Breast epithelium (tissue), 4 donors: ENCODE measurements at regions not wholly inside any gene's neighbourhood (a gene's known extent, or its start where the extent isn't known, plus 50 kb on each side); places are given as distances from the start of the nearest gene placed in this dataset.

Experiments used
- DNase-seq, 2 donors: peaks; one replicate each; pipeline ENCODE4 v3.0.0-alpha.2; 2019; ENCODE audit warnings: low spot score in 2 of 2
- H3K27ac ChIP-seq, 2 donors: fragments of 200-600 bp; sonication (generic) in 1 of 2; one replicate each; pipeline ENCODE4 v1.5.1; 2016 to 2019; ENCODE audit warnings: mild to moderate bottlenecking in 1 of 2
- H3K27me3 ChIP-seq, 2 donors: fragments of 200-600 bp; sonication (generic) in 1 of 2; one replicate each; pipeline versions ENCODE4 v1.5.1 to v1.6.0; 2017 to 2019; ENCODE audit warnings: control low read depth in 1 of 2, mild to moderate bottlenecking in 1 of 2
- H3K36me3 ChIP-seq: fragments of 200-600 bp; one replicate; pipeline ENCODE4 v1.5.1; 2019
- H3K4me1 ChIP-seq, 2 donors: fragments of 200-600 bp; sonication (generic); one replicate each; pipeline ENCODE4 v1.5.1; 2016 to 2019; ENCODE audit warnings: control low read depth in 1 of 2
- H3K4me3 ChIP-seq, 3 donors: fragments of 200-600 bp; sonication (generic); 1 replicate in 2 of 3; 2 replicates in 1 of 3; pipeline ENCODE4 v1.5.1; 2016 to 2019; ENCODE audit warnings: mild to moderate bottlenecking in 3 of 3, moderate library complexity in 2 of 3
- H3K9me3 ChIP-seq, 2 donors: fragments of 200-600 bp; sonication (generic) in 1 of 2; one replicate each; pipeline ENCODE4 v1.5.1; 2016 to 2019; ENCODE audit warnings: control low read depth in 1 of 2
- POLR2A ChIP-seq: fragments of 450-650 bp; IDR thresholded peaks from one replicate; pipeline ENCODE4 v1.6.1; 2016; ENCODE audit warnings: antibody characterized with exemption, mild to moderate bottlenecking, moderate library complexity
- POLR2AphosphoS5 ChIP-seq, 3 donors: sonication (generic); formaldehyde crosslinking; IDR thresholded peaks; one replicate each; pipeline ENCODE4 v1.6.1; 2017; ENCODE audit warnings: antibody characterized with exemption in 3 of 3
- intact Hi-C: fragments of 100-400 bp; cut with DNase I; formaldehyde crosslinking; loops from one replicate; pipeline ENCODE4 v1.15.1; 2023; ENCODE audit warnings: low total_unique reads
- TF ChIP-seq, protein P1 (sequence below), 3 donors: fragments of 450-650 bp; IDR thresholded peaks; one replicate each; pipeline ENCODE4 v1.5.1; 2016 to 2017; ENCODE audit warnings: antibody characterized with exemption in 3 of 3, mild to moderate bottlenecking in 3 of 3, moderate library complexity in 3 of 3

DNA sequence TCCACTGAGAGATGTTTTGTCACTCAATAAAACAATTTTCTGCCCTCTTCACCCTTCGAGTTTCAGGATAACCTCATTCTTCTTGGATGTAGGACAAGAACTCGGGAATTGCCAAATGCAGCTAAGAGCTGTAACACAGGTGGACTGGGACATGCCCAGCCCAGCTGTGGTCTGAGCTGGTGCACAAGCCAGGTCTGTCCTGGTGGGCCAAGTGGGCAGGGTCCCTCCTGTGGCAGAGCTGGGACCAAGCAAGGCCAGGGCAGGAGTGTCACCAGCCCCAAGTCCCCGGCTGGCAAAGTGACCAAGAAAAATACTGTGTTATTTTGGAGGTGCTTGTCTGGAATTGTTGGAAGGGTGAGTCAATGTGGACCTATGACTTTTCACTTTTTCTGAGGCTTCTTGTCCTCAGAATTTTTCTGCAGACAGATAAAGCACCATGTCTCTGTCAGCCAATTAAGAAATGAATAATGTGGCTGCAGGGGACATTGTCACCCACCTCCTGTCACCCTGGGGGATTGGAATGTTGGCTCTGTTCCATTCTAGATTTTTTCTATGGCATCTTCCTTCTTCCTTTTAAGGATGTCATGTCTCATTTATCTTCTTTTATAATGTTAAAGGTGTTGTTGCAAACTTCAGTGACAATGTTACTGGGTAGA lies 645.2 kb upstream of the EPHA6 start:
- DNase-seq = no peak
- intact Hi-C loops = no loop called here

GRCh38 chr3:96172917-96173316 lies 641.5 kb upstream of the EPHA6 start:
- Histone ChIP-seq H3K4me3 (no peak overlapping the region), H3K9me3 (peaks cover 5% of the 10 kb centered on the region in 2 donors), H3K27ac (no peak overlapping the region), H3K27me3 (no peaks in the 10 kb centered on the region), H3K4me1 (no peaks in the 10 kb centered on the region), H3K36me3 (no peaks in the 10 kb centered on the region)
- no peak for DNase-seq
- no peak for TF ChIP-seq POLR2AphosphoS5 (IDR thresholded peaks at IDR 0.05)
- TF ChIP-seq, protein P1, sequence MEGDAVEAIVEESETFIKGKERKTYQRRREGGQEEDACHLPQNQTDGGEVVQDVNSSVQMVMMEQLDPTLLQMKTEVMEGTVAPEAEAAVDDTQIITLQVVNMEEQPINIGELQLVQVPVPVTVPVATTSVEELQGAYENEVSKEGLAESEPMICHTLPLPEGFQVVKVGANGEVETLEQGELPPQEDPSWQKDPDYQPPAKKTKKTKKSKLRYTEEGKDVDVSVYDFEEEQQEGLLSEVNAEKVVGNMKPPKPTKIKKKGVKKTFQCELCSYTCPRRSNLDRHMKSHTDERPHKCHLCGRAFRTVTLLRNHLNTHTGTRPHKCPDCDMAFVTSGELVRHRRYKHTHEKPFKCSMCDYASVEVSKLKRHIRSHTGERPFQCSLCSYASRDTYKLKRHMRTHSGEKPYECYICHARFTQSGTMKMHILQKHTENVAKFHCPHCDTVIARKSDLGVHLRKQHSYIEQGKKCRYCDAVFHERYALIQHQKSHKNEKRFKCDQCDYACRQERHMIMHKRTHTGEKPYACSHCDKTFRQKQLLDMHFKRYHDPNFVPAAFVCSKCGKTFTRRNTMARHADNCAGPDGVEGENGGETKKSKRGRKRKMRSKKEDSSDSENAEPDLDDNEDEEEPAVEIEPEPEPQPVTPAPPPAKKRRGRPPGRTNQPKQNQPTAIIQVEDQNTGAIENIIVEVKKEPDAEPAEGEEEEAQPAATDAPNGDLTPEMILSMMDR (IDR thresholded peaks at IDR 0.05) = no peak
- no peak for TF ChIP-seq POLR2A
- intact Hi-C loops = no loop called here

More for the DNA sequence above, 645.2 kb upstream of the EPHA6 start:
- H3K27me3 ChIP-seq = no peaks in the 10 kb centered on the region
- peaks cover 0 to under 1% of the 10 kb centered on the region in 2 donors for H3K9me3 ChIP-seq
- H3K36me3 ChIP-seq = no peaks in the 10 kb centered on the region
- no peak for TF ChIP-seq POLR2A
- TF ChIP-seq POLR2AphosphoS5 (IDR thresholded peaks at IDR 0.05) = no peak
- TF ChIP-seq, protein P1 (IDR thresholded peaks at IDR 0.05) = no peak
- H3K4me3 ChIP-seq = no peak overlapping the region
- no peaks in the 10 kb centered on the region for H3K4me1 ChIP-seq
- H3K27ac ChIP-seq = no peak overlapping the region

- Histone ChIP-seq H3K27ac (no peak overlapping the region), H3K9me3 (peaks cover 5% of the 10 kb centered on the region in 2 donors), H3K27me3 (no peaks in the 10 kb centered on the region), H3K4me1 (no peaks in the 10 kb centered on the region), H3K4me3 (no peak overlapping the region), H3K36me3 (no peaks in the 10 kb centered on the region)
- no peak for DNase-seq
- TF ChIP-seq, protein P1 (IDR thresholded peaks at IDR 0.05) = no peak
- TF ChIP-seq POLR2AphosphoS5 (IDR thresholded peaks at IDR 0.05) (no peak), POLR2A (no peak)
- intact Hi-C loops = no loop called here
Measured at GRCh38 chr3:96175500-96175899, 638.9 kb upstream of the EPHA6 start.

- Histone ChIP-seq H3K27me3 (no peaks in the 10 kb centered on the region), H3K4me3 (no peak overlapping the region), H3K27ac (no peak overlapping the region), H3K4me1 (no peaks in the 10 kb centered on the region), H3K9me3 (no peaks in the 10 kb centered on the region), H3K36me3 (no peaks in the 10 kb centered on the region)
- no peak for DNase-seq
- intact Hi-C loops = no loop called here
- TF ChIP-seq POLR2AphosphoS5 (IDR thresholded peaks at IDR 0.05) (no peak), POLR2A (no peak)
- TF ChIP-seq, protein P1 (IDR thresholded peaks at IDR 0.05) = no peak
Measured at GRCh38 chr3:96182756-96183155, 631.6 kb upstream of the EPHA6 start.

DNA sequence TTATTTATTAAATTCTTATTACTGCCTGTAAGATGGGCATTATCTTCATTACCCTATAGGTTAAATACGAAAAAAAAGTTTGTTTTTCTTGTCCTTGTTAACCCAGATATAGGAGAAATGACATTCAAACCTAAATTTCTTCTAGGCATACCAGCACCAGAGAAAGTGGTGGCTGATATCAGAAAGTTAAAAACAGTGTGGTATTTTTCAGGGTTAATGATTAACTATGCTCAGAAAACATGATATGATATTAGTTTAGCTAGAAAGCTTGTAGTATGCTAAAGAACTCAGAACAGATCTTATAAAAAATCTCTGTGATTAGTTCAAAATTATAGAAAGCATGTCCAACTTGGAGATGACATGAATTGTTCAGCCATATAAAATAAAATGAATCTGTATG lies 630.5 kb upstream of the EPHA6 start:
- no peak for DNase-seq
- no peaks in the 10 kb centered on the region for H3K4me1 ChIP-seq
- H3K9me3 ChIP-seq = no peaks in the 10 kb centered on the region
- H3K27me3 ChIP-seq = no peaks in the 10 kb centered on the region
- H3K27ac ChIP-seq = no peak overlapping the region
- TF ChIP-seq POLR2A (no peak), POLR2AphosphoS5 (IDR thresholded peaks at IDR 0.05) (no peak)
- TF ChIP-seq, protein P1 (IDR thresholded peaks at IDR 0.05) = no peak
- no peak overlapping the region for H3K4me3 ChIP-seq
- intact Hi-C loops = no loop called here
- no peaks in the 10 kb centered on the region for H3K36me3 ChIP-seq
